ENCODE measurements at regions not wholly inside any gene's neighbourhood (a gene's known extent, or its start where the extent isn't known, plus 50 kb on each side); places are given as distances from the start of the nearest gene placed in this dataset.

GRCh38 chr7:47181746-47182361 is 400.1 kb downstream of the TNS3 start:
- H3K27ac ChIP-seq (ENCODE audit: low read length in 2 of 2): no peak overlapping the region
- intact Hi-C loops (cut with micrococcal nuclease): no loop called here

More at GRCh38 chr7:47181746-47182361, 400.1 kb downstream of the TNS3 start:
- DNase-seq (no peak), ATAC-seq (ENCODE audit: low read depth) (no peak)
- Mint-ChIP-seq H3K4me3 (no peak overlapping the region), H3K27ac (no peak overlapping the region), H3K9me3 (ENCODE audit: insufficient read depth) (no peaks in the 10 kb centered on the region), H3K4me1 (peaks cover 24% of the 10 kb centered on the region), H3K27me3 (peaks cover 17% of the 10 kb centered on the region)
- Histone ChIP-seq H3K4me1 (ENCODE audit: control insufficient read depth in 2 of 2, insufficient read depth in 2 of 2, low read length in 2 of 2) (peaks cover 10 to 24% of the 10 kb centered on the region in 2 donors), H3K4me3 (ENCODE audit: control extremely low read depth in 1 of 5, extremely low read depth in 1 of 5, insufficient read depth in 1 of 5, low read depth in 2 of 5, low read length in 4 of 5) (no peak overlapping the region), H3K36me3 (replicated peaks in 1 of 2; ENCODE audit: control extremely low read depth in 1 of 2, control insufficient read depth in 1 of 2, extremely low read depth in 1 of 2, insufficient read depth in 2 of 2, low read length in 1 of 2) (no peaks in the 10 kb centered on the region), H2AFZ (ENCODE audit: insufficient read depth, low read depth, low read length, poor library complexity, severe bottlenecking) (no peak overlapping the region), H4K20me1 (ENCODE audit: control insufficient read depth, insufficient read depth, low read length, poor library complexity, severe bottlenecking) (no peaks in the 10 kb centered on the region), H3K9ac (ENCODE audit: low read length) (no peak overlapping the region), H3K79me2 (ENCODE audit: control insufficient read depth, insufficient read depth, low read length) (no peaks in the 10 kb centered on the region), H3K27me3 (replicated peaks in 1 of 4; ENCODE audit: control extremely low read depth in 1 of 4, control insufficient read depth in 3 of 4, insufficient read depth in 4 of 4, low read length in 3 of 4) (peaks cover 0 to 2% (median 0%) of the 10 kb centered on the region in 4 experiments), H3K4me2 (replicated peaks; ENCODE audit: low read depth, low read length, poor library complexity, severe bottlenecking) (no peak overlapping the region), H3K9me3 (ENCODE audit: control extremely low read depth in 1 of 3, control insufficient read depth in 2 of 3, insufficient read depth in 1 of 3, low read length in 2 of 3) (peaks cover 0 to 7% (median 0%) of the 10 kb centered on the region in 3 donors)
- 88% methylated on average over 4 of the region's 4 CpGs for WGBS (ENCODE audit: insufficient coverage)
- TF ChIP-seq EZH2 (IDR thresholded peaks at IDR 0.05; ENCODE audit: borderline replicate concordance, insufficient read depth, low read depth, low read length, poor library complexity, severe bottlenecking) (no peak), CTCF (IDR thresholded peaks at IDR 0.05) (no peak)
- POLR2A ChIA-PET: no interaction called here
- CTCF ChIA-PET: interaction anchor here (1.0 to 5.2 kb wide), 5 partner anchors 28 to 1291 kb away, joined by 3 to 46 read pairs (median 10); partner anchors contain the start of gene IGFBP3
